ENCODE measurements at regions not wholly inside any gene's neighbourhood (a gene's known extent, or its start where the extent isn't known, plus 50 kb on each side); places are given as distances from the start of the nearest gene placed in this dataset.

- H3K4me1 ChIP-seq: no peaks in the 10 kb centered on the region
- no peak overlapping the region for H3K4me3 ChIP-seq
- intact Hi-C loops (cut with DNase I): no loop called here
- DNase-seq: no peak
- H3K36me3 ChIP-seq (ENCODE audit: insufficient read depth in 1 of 2, low read depth in 1 of 2): no peaks in the 10 kb centered on the region
- ATAC-seq: no peak
- H3K27ac ChIP-seq: no peak overlapping the region
- TF ChIP-seq, protein P1, sequence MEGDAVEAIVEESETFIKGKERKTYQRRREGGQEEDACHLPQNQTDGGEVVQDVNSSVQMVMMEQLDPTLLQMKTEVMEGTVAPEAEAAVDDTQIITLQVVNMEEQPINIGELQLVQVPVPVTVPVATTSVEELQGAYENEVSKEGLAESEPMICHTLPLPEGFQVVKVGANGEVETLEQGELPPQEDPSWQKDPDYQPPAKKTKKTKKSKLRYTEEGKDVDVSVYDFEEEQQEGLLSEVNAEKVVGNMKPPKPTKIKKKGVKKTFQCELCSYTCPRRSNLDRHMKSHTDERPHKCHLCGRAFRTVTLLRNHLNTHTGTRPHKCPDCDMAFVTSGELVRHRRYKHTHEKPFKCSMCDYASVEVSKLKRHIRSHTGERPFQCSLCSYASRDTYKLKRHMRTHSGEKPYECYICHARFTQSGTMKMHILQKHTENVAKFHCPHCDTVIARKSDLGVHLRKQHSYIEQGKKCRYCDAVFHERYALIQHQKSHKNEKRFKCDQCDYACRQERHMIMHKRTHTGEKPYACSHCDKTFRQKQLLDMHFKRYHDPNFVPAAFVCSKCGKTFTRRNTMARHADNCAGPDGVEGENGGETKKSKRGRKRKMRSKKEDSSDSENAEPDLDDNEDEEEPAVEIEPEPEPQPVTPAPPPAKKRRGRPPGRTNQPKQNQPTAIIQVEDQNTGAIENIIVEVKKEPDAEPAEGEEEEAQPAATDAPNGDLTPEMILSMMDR (IDR thresholded peaks at IDR 0.05): no peak
- H3K9me3 ChIP-seq: no peaks in the 10 kb centered on the region
- WGBS, 3 donors: 86 to 87% (median 87%) methylated on average over 4 of the region's 4 CpGs
- no peaks in the 10 kb centered on the region for H3K27me3 ChIP-seq (ENCODE audit: insufficient read depth in 3 of 3, low read length in 2 of 3)
Measured at GRCh38 chr5:82822634-82822927, 254.6 kb downstream of the TMEM167A start.

GRCh38 chr5:82821846-82822633, 255.2 kb downstream of the TMEM167A start:
- H3K4me1 ChIP-seq: no peaks in the 10 kb centered on the region
- H3K27ac ChIP-seq: no peak overlapping the region
- no peak overlapping the region for H3K4me3 ChIP-seq
- TF ChIP-seq, protein P1 (IDR thresholded peaks at IDR 0.05): no peak
- H3K27me3 ChIP-seq (ENCODE audit: insufficient read depth in 3 of 3, low read length in 2 of 3): no peaks in the 10 kb centered on the region
- intact Hi-C loops (cut with DNase I): no loop called here
- no peak for DNase-seq
- no peak for ATAC-seq
- 67 to 74% (median 71%) methylated on average over 3 of the region's 3 CpGs for WGBS, 3 donors
- H3K36me3 ChIP-seq (ENCODE audit: insufficient read depth in 1 of 2, low read depth in 1 of 2): no peaks in the 10 kb centered on the region
- no peaks in the 10 kb centered on the region for H3K9me3 ChIP-seq

DNA sequence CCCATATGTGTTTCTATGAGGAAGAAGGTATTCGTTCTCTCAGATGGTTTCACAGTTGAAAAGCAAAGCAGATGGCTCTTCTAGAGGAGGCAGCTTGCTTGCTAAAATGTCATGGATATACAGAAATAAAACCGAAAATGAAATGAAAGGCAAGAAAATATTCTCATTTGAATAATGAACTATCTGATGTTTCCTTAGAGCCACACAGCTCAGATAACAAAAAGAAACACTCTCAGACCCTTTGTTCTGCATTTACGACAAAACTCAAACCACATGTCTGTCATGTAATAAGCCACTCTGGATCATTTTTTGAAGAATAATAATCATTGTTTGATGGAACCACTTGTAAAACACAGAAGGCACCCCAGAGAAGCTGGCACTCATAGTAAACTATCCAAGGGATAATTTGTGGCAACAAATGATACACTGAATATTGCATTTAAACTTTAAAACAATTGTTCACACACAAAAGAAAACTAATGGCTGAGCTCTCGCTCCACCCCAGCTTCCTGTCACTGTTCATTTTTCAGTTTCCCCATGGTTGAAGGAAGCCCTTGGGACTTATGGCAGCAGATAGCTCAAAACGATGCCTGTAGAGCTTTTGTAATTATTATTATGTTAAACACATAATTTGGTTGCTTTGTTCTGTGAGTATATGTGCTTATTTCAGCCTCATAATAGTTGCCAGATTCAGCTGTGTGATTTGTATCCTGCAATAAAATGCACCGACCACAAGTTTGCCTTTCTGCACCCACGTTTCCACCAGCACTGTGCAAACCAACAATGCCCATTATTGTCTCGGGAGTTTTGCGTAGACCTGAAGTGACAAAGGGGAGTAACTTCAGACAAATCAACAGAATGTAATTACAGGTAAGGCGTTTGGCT, 256.0 kb downstream of the TMEM167A start:
- 67 to 71% (median 67%) methylated on average over 10 of the region's 10 CpGs for WGBS, 3 donors
- H3K27me3 ChIP-seq (ENCODE audit: insufficient read depth in 3 of 3, low read length in 2 of 3): no peaks in the 10 kb centered on the region
- no peak overlapping the region for H3K4me3 ChIP-seq
- no peaks in the 10 kb centered on the region for H3K36me3 ChIP-seq (ENCODE audit: insufficient read depth in 1 of 2, low read depth in 1 of 2)
- H3K9me3 ChIP-seq: no peaks in the 10 kb centered on the region
- intact Hi-C loops (cut with DNase I): no loop called here
- no peak overlapping the region for H3K27ac ChIP-seq
- no peaks in the 10 kb centered on the region for H3K4me1 ChIP-seq
- ATAC-seq: no peak
- TF ChIP-seq, protein P1 (IDR thresholded peaks at IDR 0.05): no peak
- no peak for DNase-seq

DNA sequence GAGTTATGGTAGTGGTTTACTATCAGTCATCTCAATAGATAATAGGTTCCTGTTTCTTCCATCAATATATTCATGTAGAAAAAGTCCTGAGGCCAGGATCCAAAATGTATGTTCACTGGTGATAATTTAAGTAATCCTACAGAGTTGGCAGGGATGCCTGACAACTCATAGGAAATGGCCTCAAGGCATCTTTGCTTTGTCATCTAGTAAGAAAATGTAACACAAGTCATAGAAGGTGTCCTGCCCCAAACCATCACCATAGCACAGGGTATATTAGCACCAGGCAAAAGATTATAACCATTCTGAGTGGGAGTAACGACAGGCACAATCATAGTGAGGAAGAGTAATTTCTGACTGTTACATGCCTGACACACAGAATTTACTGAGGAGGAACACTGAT, 257.0 kb downstream of the TMEM167A start:
- DNase-seq (no peak), ATAC-seq (no peak)
- no peak overlapping the region for H3K27ac ChIP-seq
- intact Hi-C loops (cut with DNase I): no loop called here
- H3K27me3 ChIP-seq (ENCODE audit: insufficient read depth in 3 of 3, low read length in 2 of 3): no peaks in the 10 kb centered on the region
- H3K9me3 ChIP-seq: no peaks in the 10 kb centered on the region
- TF ChIP-seq, protein P1 (IDR thresholded peaks at IDR 0.05): no peak
- no peaks in the 10 kb centered on the region for H3K4me1 ChIP-seq
- WGBS, 3 donors: 84 to 96% (median 87%) methylated on average over 1 of the region's 1 CpG
- H3K36me3 ChIP-seq (ENCODE audit: insufficient read depth in 1 of 2, low read depth in 1 of 2): no peaks in the 10 kb centered on the region
- H3K4me3 ChIP-seq: no peak overlapping the region

Measured in psoas muscle (tissue), 7 donors.